ENCODE measurements at regions not wholly inside any gene's neighbourhood (a gene's known extent, or its start where the extent isn't known, plus 50 kb on each side); places are given as distances from the start of the nearest gene placed in this dataset.
A peak's percentile ranks its signal among the peaks of the same experiment; 100 is the strongest.
"Not testable (repeated sequence)": the region's sequence is repeated elsewhere in the genome, so short reads cannot be mapped to it uniquely, and the experiment has no call there.

DNA sequence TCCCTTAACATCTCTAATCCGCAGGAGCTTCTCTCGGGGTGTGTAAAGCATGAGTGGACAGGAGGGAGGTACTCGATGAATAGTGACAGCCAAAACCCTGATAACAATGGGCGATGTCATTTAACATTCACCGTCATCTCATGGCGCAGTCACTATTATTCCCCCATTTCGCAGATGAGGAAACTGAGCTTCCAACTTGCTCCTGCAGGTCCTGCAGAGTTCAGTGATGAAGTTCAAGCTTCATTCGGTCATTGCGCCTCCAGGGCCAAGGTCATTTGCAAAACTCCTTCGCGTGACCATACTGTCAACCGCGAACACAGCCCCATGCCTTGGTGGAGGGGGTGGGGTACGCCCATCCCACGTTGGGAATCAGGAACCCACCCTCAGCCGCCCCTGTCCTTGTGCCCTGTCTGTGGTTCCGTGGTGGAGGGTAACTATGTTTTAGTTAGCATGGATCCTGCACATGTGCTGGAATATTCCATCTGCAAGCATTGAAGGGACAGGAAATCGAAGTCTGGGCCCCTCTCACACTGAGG is 215.5 kb downstream of the TFCP2L1 start:
- peaks cover 4% of the 10 kb centered on the region for H3K4me1 ChIP-seq (ENCODE audit: control insufficient read depth, insufficient read depth, low read length, unreplicated experiment)
- no peak overlapping the region for H3K4me3 ChIP-seq (ENCODE audit: low read depth, low read length)
- no peaks in the 10 kb centered on the region for H3K79me2 ChIP-seq (ENCODE audit: control insufficient read depth, insufficient read depth, low read length, unreplicated experiment)
- H2AFZ ChIP-seq (ENCODE audit: low read length, unreplicated experiment), result no peak overlapping the region
- no peaks in the 10 kb centered on the region for H3K36me3 ChIP-seq (ENCODE audit: insufficient read depth, low read length)
- no peak overlapping the region for H3K27ac ChIP-seq (ENCODE audit: low read depth, low read length)
- H3K27me3 ChIP-seq (ENCODE audit: insufficient read depth, low read length), result peaks cover 5% of the 10 kb centered on the region; the same call in 1 of the 2 replicates

DNA sequence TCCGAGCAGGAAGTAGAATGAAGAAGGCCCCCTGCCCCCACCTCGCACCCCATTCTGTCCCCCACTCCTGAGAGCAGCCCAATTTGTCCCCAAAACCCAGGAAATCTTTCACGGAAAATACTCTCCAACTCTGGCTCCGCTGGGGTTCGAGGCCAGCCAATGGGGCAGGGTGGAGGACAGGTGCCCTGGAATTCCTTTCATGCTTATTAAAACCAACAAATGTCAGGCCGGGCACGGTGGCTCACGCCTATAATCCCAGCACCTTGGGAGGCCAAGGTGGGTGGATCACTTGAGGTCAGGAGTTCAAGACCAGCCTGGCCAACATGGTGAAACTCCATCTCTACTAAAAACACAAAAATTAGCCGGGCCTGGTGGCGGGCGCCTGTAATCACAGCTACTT is 214.9 kb downstream of the TFCP2L1 start:
- not testable (repeated sequence) for H3K27ac ChIP-seq (ENCODE audit: low read depth, low read length); H3K36me3 ChIP-seq (ENCODE audit: insufficient read depth, low read length); H3K4me3 ChIP-seq (ENCODE audit: low read depth, low read length); H3K4me1 ChIP-seq (ENCODE audit: control insufficient read depth, insufficient read depth, low read length, unreplicated experiment); H2AFZ ChIP-seq (ENCODE audit: low read length, unreplicated experiment); H3K27me3 ChIP-seq (ENCODE audit: insufficient read depth, low read length); H3K79me2 ChIP-seq (ENCODE audit: control insufficient read depth, insufficient read depth, low read length, unreplicated experiment)

DNA sequence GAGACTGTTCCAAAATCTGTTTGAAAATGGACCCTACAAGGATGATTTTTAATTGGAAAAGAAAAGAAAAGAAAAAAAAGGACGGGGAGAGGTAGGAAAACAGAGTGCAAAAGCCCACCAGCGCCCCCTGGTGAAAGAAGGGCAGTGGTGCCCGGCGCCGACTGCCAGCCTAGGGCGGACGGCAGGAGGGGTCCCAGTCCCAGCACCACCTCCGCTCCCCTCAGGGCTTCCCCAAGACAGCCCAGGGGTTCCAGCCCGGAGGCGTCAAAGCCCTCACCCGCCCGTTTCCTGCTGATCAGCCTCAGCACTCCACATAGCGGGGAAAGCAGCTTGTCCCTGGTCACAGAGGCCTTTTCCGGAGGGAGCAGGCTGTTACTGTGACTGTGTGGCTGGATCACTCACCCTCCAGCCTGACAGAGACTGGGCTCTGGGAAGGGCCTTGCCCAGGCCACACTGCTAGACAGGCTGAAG is 213.9 kb downstream of the TFCP2L1 start:
- H3K36me3 ChIP-seq (ENCODE audit: insufficient read depth, low read length), result no peaks in the 10 kb centered on the region
- H3K4me1 ChIP-seq (ENCODE audit: control insufficient read depth, insufficient read depth, low read length, unreplicated experiment), result peaks cover 13% of the 10 kb centered on the region
- H3K4me3 ChIP-seq (ENCODE audit: low read depth, low read length), result no peak overlapping the region
- H3K79me2 ChIP-seq (ENCODE audit: control insufficient read depth, insufficient read depth, low read length, unreplicated experiment), result no peaks in the 10 kb centered on the region
- H2AFZ ChIP-seq (ENCODE audit: low read length, unreplicated experiment), result peak overlapping the region; percentile 31
- H3K27me3 ChIP-seq (ENCODE audit: insufficient read depth, low read length), result no peaks in the 10 kb centered on the region
- no peak overlapping the region for H3K27ac ChIP-seq (ENCODE audit: low read depth, low read length)

DNA sequence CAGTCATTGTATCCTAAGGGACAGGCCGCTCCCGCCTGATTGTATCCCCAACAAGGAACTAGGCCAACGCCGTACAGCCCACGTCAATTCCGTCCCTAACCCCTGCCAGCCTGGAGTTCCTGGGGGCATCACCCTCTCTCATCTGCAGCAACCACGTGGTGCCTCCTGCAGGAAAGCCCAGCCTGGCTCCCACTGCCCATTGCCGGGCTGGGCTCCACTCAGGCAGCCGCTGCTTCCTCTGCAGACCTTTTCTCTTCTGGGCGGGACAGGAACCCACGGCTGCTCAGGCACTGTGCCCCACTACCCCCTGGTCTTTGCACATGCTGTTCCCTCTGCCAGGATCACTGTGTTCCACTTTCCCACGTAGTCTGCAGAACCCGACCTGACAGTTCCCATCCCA is 212.2 kb downstream of the TFCP2L1 start:
- H3K4me1 ChIP-seq (ENCODE audit: control insufficient read depth, insufficient read depth, low read length, unreplicated experiment), result peaks cover 13% of the 10 kb centered on the region
- no peaks in the 10 kb centered on the region for H3K79me2 ChIP-seq (ENCODE audit: control insufficient read depth, insufficient read depth, low read length, unreplicated experiment)
- H3K4me3 ChIP-seq (ENCODE audit: low read depth, low read length), result no peak overlapping the region
- H3K36me3 ChIP-seq (ENCODE audit: insufficient read depth, low read length), result no peaks in the 10 kb centered on the region
- no peaks in the 10 kb centered on the region for H3K27me3 ChIP-seq (ENCODE audit: insufficient read depth, low read length)
- H2AFZ ChIP-seq (ENCODE audit: low read length, unreplicated experiment), result no peak overlapping the region
- H3K27ac ChIP-seq (ENCODE audit: low read depth, low read length), result no peak overlapping the region

DNA sequence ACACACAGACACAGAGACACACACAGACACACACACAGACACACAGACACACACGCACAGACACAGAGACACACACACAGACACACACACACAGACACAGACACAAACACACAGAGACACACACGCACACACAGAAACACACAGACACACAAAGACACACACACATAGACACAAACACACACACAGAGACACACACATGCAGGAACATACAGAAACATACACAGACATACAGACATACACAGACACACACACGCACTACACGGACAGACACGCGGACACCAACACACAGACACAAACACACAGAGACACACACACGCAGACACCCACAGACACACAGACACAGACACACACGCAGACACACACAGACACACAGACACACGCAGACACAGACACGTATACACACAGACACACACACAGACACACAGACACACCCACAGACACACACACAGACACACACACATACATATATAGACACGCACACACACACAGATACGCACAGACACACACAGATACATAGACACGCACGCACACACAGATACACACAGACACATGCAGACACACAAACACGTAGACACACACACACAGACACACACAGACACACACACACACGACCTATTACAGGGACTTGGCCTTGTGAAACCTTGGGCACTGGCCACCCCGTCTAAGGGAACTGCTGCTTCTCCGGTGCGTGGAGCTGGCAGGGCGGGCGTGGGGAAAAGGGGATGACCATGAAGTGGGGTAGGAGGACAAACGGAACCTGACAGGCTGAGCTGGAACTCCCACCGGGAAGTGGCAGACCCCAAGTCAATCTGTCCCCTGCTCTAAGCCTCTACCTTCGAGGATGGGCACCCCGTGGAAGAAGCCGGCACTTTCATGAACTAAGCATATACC is 211.4 kb downstream of the TFCP2L1 start:
- no peak overlapping the region for H3K27ac ChIP-seq (ENCODE audit: low read depth, low read length)
- H3K36me3 ChIP-seq (ENCODE audit: insufficient read depth, low read length), result no peaks in the 10 kb centered on the region
- H2AFZ ChIP-seq (ENCODE audit: low read length, unreplicated experiment), result no peak overlapping the region
- no peak overlapping the region for H3K4me3 ChIP-seq (ENCODE audit: low read depth, low read length)
- H3K27me3 ChIP-seq (ENCODE audit: insufficient read depth, low read length), result no peaks in the 10 kb centered on the region
- no peaks in the 10 kb centered on the region for H3K79me2 ChIP-seq (ENCODE audit: control insufficient read depth, insufficient read depth, low read length, unreplicated experiment)
- peaks cover 13% of the 10 kb centered on the region for H3K4me1 ChIP-seq (ENCODE audit: control insufficient read depth, insufficient read depth, low read length, unreplicated experiment)

DNA sequence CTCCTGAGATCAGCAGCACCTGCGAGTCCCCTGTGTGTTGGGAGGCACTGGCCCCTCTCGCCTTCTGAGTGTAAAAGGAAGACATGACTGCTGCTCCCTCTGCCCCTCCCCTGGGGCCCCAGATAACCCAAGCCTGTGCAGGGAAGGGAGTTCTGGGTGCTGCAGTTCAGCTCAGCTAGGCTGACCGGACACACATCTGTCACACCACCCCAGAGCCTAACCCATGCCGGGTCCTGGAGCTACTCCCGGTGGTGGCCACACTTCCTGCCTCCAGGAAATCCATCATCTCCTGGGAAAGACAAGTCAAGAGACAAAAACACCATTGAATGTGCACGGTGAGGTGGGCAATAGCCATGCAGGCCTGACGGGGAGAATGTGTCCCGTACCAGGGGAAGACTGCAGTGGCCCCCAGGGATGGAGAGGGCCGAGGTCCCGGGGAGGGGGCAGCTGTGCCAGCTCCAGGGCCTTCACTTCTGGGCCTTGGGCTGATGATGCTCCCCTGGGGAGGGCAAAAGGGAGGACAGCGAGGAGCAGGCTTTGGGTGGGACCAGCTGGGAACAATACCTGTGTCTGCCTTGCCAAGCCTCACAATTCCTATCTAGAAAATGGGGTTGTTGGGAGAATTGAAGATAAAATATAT is 210.6 kb downstream of the TFCP2L1 start:
- no peaks in the 10 kb centered on the region for H3K36me3 ChIP-seq (ENCODE audit: insufficient read depth, low read length)
- H2AFZ ChIP-seq (ENCODE audit: low read length, unreplicated experiment), result no peak overlapping the region
- H3K4me1 ChIP-seq (ENCODE audit: control insufficient read depth, insufficient read depth, low read length, unreplicated experiment), result peaks cover 13% of the 10 kb centered on the region
- no peaks in the 10 kb centered on the region for H3K27me3 ChIP-seq (ENCODE audit: insufficient read depth, low read length)
- no peak overlapping the region for H3K4me3 ChIP-seq (ENCODE audit: low read depth, low read length)
- H3K27ac ChIP-seq (ENCODE audit: low read depth, low read length), result no peak overlapping the region
- H3K79me2 ChIP-seq (ENCODE audit: control insufficient read depth, insufficient read depth, low read length, unreplicated experiment), result no peaks in the 10 kb centered on the region

DNA sequence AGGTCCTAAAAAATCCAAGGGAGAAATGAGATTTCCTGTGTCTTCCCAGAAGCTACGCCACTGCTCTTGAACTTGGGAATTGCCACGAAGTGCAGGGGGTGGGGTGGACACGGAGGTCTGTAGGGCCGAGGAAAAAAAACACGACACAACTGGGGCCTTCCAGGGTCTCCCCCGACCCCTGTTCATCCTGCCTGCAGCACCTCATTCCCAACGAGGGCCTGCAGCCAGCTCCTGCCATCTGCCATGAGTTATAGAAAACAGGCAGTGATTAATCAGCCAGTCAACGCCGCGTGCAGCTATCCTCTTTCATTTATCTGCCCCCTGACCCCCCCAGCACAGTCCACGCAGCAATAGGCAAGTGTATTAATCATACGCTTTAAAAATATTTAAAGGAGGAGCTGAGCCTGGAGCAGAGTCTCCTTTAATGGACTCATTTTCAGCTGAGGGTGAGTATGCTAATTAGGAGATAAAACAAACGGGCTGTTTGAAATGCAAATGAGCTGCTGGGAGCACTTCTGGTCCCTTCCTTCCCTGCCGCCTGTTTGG is 209.9 kb downstream of the TFCP2L1 start:
- H3K27me3 ChIP-seq (ENCODE audit: insufficient read depth, low read length), result no peaks in the 10 kb centered on the region

DNA sequence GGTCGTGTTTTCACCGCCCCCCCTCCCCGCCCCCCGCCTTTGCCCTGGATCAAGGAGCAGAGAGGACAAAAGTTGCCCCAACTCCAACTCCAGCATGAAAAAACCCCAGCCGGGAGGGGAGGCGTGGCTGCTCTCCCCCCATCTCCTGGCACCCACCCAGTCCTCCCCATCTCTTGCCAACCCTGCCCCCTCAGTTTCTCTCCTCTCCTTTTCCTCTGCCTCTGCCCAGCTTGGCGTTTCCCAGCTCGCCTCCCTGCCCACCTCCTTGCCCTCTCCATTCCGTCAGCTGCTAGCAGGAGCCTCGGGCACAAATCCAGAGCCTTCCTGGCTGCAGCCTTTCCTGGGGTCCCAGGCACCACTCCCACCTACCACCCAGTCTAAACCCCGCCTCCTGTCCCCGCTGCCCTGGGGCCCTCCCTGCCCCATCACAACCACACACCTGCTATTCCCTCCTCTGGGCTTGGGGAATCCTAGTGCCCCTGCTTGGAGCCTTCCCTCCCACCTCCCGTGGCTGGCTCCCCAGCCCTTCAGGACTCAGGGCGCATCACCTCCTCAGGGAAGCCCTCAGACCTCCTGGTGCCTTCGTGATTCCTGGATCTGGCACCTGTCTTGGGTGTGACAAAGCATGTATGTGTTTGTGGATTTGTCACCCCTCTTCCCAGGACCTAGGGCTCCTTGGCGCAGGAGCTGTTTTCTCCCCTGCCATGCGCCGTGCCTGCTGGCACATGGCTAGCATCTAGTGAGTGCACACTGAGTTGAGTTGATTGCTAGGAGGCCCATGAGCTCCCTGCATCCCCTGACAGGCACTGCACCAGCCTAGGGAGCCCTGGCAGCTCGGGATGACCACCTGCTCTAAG is 209.1 kb downstream of the TFCP2L1 start:
- Histone ChIP-seq H3K4me1 (ENCODE audit: control insufficient read depth, insufficient read depth, low read length, unreplicated experiment) (peaks cover 13% of the 10 kb centered on the region), H3K36me3 (ENCODE audit: insufficient read depth, low read length) (no peaks in the 10 kb centered on the region), H2AFZ (ENCODE audit: low read length, unreplicated experiment) (no peak overlapping the region), H3K27me3 (ENCODE audit: insufficient read depth, low read length) (no peaks in the 10 kb centered on the region), H3K27ac (ENCODE audit: low read depth, low read length) (peak overlapping the region; percentile 61), H3K79me2 (ENCODE audit: control insufficient read depth, insufficient read depth, low read length, unreplicated experiment) (no peaks in the 10 kb centered on the region), H3K4me3 (ENCODE audit: low read depth, low read length) (peak overlapping the region; percentile 65)

More for the DNA sequence above, 209.9 kb downstream of the TFCP2L1 start:
- Histone ChIP-seq H3K4me3 (ENCODE audit: low read depth, low read length) (peak overlapping the region; percentile 65), H3K27ac (ENCODE audit: low read depth, low read length) (peak overlapping the region; percentile 61), H3K4me1 (ENCODE audit: control insufficient read depth, insufficient read depth, low read length, unreplicated experiment) (peaks cover 13% of the 10 kb centered on the region), H3K79me2 (ENCODE audit: control insufficient read depth, insufficient read depth, low read length, unreplicated experiment) (no peaks in the 10 kb centered on the region), H3K36me3 (ENCODE audit: insufficient read depth, low read length) (no peaks in the 10 kb centered on the region), H2AFZ (ENCODE audit: low read length, unreplicated experiment) (no peak overlapping the region)

DNA sequence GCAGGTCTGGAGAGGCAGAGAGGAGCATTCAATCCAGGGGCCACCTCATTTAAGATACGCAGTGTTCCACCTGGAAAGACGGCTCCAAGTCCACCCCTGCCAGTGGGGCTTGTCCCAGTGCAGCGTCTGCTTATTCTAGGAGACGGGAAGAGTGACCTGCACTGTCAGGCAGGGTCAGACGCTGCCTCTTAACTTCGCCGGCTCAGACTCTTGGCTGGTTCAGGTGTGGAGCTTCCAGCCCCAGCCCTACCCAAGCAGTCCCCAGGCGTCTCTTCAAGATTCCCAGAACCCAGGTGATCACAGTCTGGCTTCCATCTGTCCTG is 208.5 kb downstream of the TFCP2L1 start:
- no peaks in the 10 kb centered on the region for H3K79me2 ChIP-seq (ENCODE audit: control insufficient read depth, insufficient read depth, low read length, unreplicated experiment)
- H2AFZ ChIP-seq (ENCODE audit: low read length, unreplicated experiment), result no peak overlapping the region
- H3K27me3 ChIP-seq (ENCODE audit: insufficient read depth, low read length), result no peaks in the 10 kb centered on the region
- H3K4me3 ChIP-seq (ENCODE audit: low read depth, low read length), result no peak overlapping the region
- H3K4me1 ChIP-seq (ENCODE audit: control insufficient read depth, insufficient read depth, low read length, unreplicated experiment), result peaks cover 13% of the 10 kb centered on the region
- H3K27ac ChIP-seq (ENCODE audit: low read depth, low read length), result no peak overlapping the region
- no peaks in the 10 kb centered on the region for H3K36me3 ChIP-seq (ENCODE audit: insufficient read depth, low read length)

DNA sequence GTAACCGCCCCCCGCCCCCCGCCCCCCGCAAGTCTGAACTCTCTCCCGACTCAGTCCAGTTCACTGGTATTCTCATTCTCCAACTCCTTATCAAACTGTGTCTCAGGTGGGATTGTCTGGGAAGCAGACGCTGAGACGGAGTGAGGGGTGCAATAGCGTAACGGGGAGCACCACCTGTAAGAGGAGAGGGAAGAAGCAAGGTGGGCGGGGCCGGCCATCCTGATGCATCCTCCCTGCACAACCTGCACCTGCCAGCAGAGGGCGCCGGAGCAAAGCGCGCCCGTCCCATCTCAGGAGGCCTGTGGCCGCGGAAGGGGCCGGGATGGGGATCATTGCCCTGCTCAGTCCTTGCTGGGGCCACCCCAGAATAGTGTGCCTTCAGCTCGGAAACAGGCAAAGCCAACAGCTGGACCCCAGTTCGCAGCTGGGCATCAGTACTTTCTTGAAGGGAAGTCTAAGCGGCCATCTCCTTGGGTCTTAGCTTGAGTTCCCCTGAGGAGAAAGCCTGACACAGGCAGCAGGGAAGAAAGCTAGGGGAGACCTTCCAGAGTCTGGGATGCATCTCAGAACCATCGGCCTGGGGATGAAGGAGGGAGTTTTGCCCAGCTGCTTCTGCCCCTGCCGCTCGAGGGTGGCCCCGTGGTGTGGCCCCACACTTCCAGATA is 208.0 kb downstream of the TFCP2L1 start:
- no peaks in the 10 kb centered on the region for H3K36me3 ChIP-seq (ENCODE audit: insufficient read depth, low read length)
- no peaks in the 10 kb centered on the region for H3K79me2 ChIP-seq (ENCODE audit: control insufficient read depth, insufficient read depth, low read length, unreplicated experiment)
- H3K4me3 ChIP-seq (ENCODE audit: low read depth, low read length), result no peak overlapping the region
- no peak overlapping the region for H3K27ac ChIP-seq (ENCODE audit: low read depth, low read length)
- H2AFZ ChIP-seq (ENCODE audit: low read length, unreplicated experiment), result no peak overlapping the region
- peaks cover 13% of the 10 kb centered on the region for H3K4me1 ChIP-seq (ENCODE audit: control insufficient read depth, insufficient read depth, low read length, unreplicated experiment)
- H3K27me3 ChIP-seq (ENCODE audit: insufficient read depth, low read length), result no peaks in the 10 kb centered on the region

Data from ACC112 (cell line).